ENCODE measurements at regions not wholly inside any gene's neighbourhood (a gene's known extent, or its start where the extent isn't known, plus 50 kb on each side); places are given as distances from the start of the nearest gene placed in this dataset.

GRCh38 chr7:109284943-109285342, 715.3 kb downstream of the DNAJB9 start:
- RAD21 ChIA-PET (ENCODE audit: unreplicated experiment), result no interaction called here
- FAIRE-seq, result no peak
- Histone ChIP-seq H3K4me2 (ENCODE audit: control insufficient read depth, insufficient read depth) (no peak overlapping the region), H2AFZ (ENCODE audit: control insufficient read depth, low read depth, low read length) (no peak overlapping the region), H3K4me3 (no peak overlapping the region), H3K9ac (ENCODE audit: control insufficient read depth, insufficient read depth, low read length) (no peak overlapping the region), H3K9me3 (replicated peaks; ENCODE audit: control insufficient read depth, insufficient read depth, low read length) (no peaks in the 10 kb centered on the region), H3K4me1 (ENCODE audit: control insufficient read depth, insufficient read depth, low read length) (no peaks in the 10 kb centered on the region), H3K79me2 (ENCODE audit: control insufficient read depth, insufficient read depth, low read length) (no peaks in the 10 kb centered on the region), H4K20me1 (ENCODE audit: control insufficient read depth, insufficient read depth) (no peaks in the 10 kb centered on the region), H3K27ac (ENCODE audit: control insufficient read depth, insufficient read depth) (no peak overlapping the region), H3K36me3 (ENCODE audit: control insufficient read depth in 2 of 2, insufficient read depth in 2 of 2, low read length in 1 of 2) (no peaks in the 10 kb centered on the region), H3K27me3 (replicated peaks in 1 of 2; ENCODE audit: control insufficient read depth in 2 of 2, insufficient read depth in 2 of 2, low read length in 1 of 2) (no peaks in the 10 kb centered on the region)
- DNase-seq (ENCODE audit: low read depth, low spot score), result no peak
- TF ChIP-seq ZBTB33 (IDR thresholded peaks at IDR 0.05) (no peak), RUNX3 (IDR thresholded peaks at IDR 0.05; ENCODE audit: low read length) (no peak), TBL1XR1 (IDR thresholded peaks at IDR 0.05; ENCODE audit: low read depth, low read length) (no peak), PML (IDR thresholded peaks at IDR 0.05; ENCODE audit: low read length) (no peak), SMAD5 (IDR thresholded peaks at IDR 0.05; ENCODE audit: low read depth) (no peak), SRF (IDR thresholded peaks at IDR 0.05; ENCODE audit: low read depth in 2 of 2, low read length in 2 of 2) (no peak), ZNF592 (IDR thresholded peaks at IDR 0.05) (no peak), ZNF274 (IDR thresholded peaks at IDR 0.05; ENCODE audit: insufficient read depth, insufficient read length) (no peak), TCF12 (IDR thresholded peaks at IDR 0.05; ENCODE audit: low read depth, low read length) (no peak), EZH2 (IDR thresholded peaks at IDR 0.05; ENCODE audit: borderline replicate concordance, control insufficient read depth, low read depth, low read length) (no peak), NFYB (IDR thresholded peaks at IDR 0.05; ENCODE audit: insufficient read depth, low read depth, low read length) (no peak), HDAC6 (IDR thresholded peaks at IDR 0.05; ENCODE audit: unreplicated experiment) (no peak), SUZ12 (IDR thresholded peaks at IDR 0.05; ENCODE audit: unreplicated experiment) (no peak), EGR1 (IDR thresholded peaks at IDR 0.05; ENCODE audit: borderline replicate concordance in 1 of 2, low read depth in 2 of 2, low read length in 2 of 2) (no peak), ELK1 (IDR thresholded peaks at IDR 0.05; ENCODE audit: low read depth, low read length) (no peak), KLF5 (IDR thresholded peaks at IDR 0.05; ENCODE audit: partially characterized antibody) (no peak), ATF3 (IDR thresholded peaks at IDR 0.05; ENCODE audit: borderline replicate concordance, extremely low read depth, low read depth, low read length) (no peak), JUND (IDR thresholded peaks at IDR 0.05; ENCODE audit: low read depth, low read length) (no peak), ATF7 (IDR thresholded peaks at IDR 0.05; ENCODE audit: low read depth) (no peak)
- in situ Hi-C loops (cut with MboI) (no loop called here), intact Hi-C loops (cut with micrococcal nuclease; ENCODE audit: unreplicated experiment) (no loop called here)
- CTCF ChIA-PET, result no interaction called here
- POLR2A ChIA-PET, result no interaction called here
- BruUV-seq (replicated peaks), result no TSS peak
- no peak for ATAC-seq
- 3% methylated on average over 1 of the region's 1 CpG for WGBS (ENCODE audit: insufficient coverage, insufficient replicate concordance, low lambda C conversion rate, missing lambda C conversion rate)
- SMC1A ChIA-PET (ENCODE audit: uncharacterized antibody, unreplicated experiment), result no interaction called here
